Right cardiac atrium (tissue), 5 donors: ENCODE measurements at regions not wholly inside any gene's neighbourhood (a gene's known extent, or its start where the extent isn't known, plus 50 kb on each side); places are given as distances from the start of the nearest gene placed in this dataset.
"Not testable (repeated sequence)": the region's sequence is repeated elsewhere in the genome, so short reads cannot be mapped to it uniquely, and the experiment has no call there.

Experiments used
- ATAC-seq, 2 donors: fragments of 200-7000 bp; cut with Tn5 transposase; one replicate each; pipeline versions ENCODE4 v1.8.0 to v1.9.1; 2020; ENCODE audit warnings: moderate library complexity in 2 of 2, mild to moderate bottlenecking in 1 of 2
- DNase-seq, 3 donors: peaks; one replicate each; pipeline ENCODE4 v3.0.0-alpha.2; 2020
- H3K27ac ChIP-seq: one replicate; pipeline ENCODE4 v1.5.1; 2013; ENCODE audit warnings: mild to moderate bottlenecking, low read length, control low read depth, moderate library complexity
- H3K27me3 ChIP-seq: one replicate; pipeline ENCODE4 v1.6.1; 2013; ENCODE audit not compliant: control insufficient read depth, insufficient read depth
- H3K4me1 ChIP-seq: one replicate; pipeline ENCODE4 v1.6.1; 2013; ENCODE audit warnings: low read length; ENCODE audit not compliant: control insufficient read depth, insufficient read depth
- H3K4me3 ChIP-seq: one replicate; pipeline ENCODE4 v1.5.1; 2013; ENCODE audit warnings: low read length, control low read depth
- H3K9me3 ChIP-seq: one replicate; pipeline ENCODE4 v1.6.1; 2013; ENCODE audit warnings: low read length; ENCODE audit not compliant: control insufficient read depth
- WGBS: extraction: QIAGEN DNeasy Blood & Tissue Kit; methylation state at CpG from one replicate; pipeline ENCODE4 v1.1.7; 2013; 5-methylcytosine and 5-hydroxymethylcytosine counted together
- intact Hi-C, 4 donors: fragments of 100-400 bp; cut with DNase I; formaldehyde crosslinking; loops; one replicate each; pipeline versions ENCODE4 v1.11.0 to v1.14.0; 2022 to 2023
- donor health status: healthy with polysubstance abuse.
- donor health status: DM: no; HTN: yes; CAD: no.
- donor health status: DM: no; HTN: no; CAD: no.
- donor health status: DM: no; HTN: yes; CAD: no; lungs with severe emphysema.
- donor health status: DM: yes; HTN: yes; CAD: no.

- H3K4me1 ChIP-seq, H3K4me3 ChIP-seq, DNase-seq, H3K27ac ChIP-seq, H3K27me3 ChIP-seq, intact Hi-C loops, H3K9me3 ChIP-seq: not testable (repeated sequence)
- WGBS: 68% methylated on average over 28 of the region's 28 CpGs
- peak; percentile 17 to 18 for ATAC-seq
Measured at GRCh38 chr16:46386805-46387620, 234.2 kb downstream of the SHCBP1 start.

GRCh38 chr16:46386110-46386771 lies 234.9 kb downstream of the SHCBP1 start:
- H3K27ac ChIP-seq, intact Hi-C loops, ATAC-seq: not testable (repeated sequence)

GRCh38 chr16:46384285-46385061 lies 236.7 kb downstream of the SHCBP1 start:
- not testable (repeated sequence) for ATAC-seq, DNase-seq
- 70% methylated on average over 37 of the region's 37 CpGs for WGBS

More at GRCh38 chr16:46386110-46386771, 234.9 kb downstream of the SHCBP1 start:
- not testable (repeated sequence) for DNase-seq, H3K9me3 ChIP-seq, H3K4me3 ChIP-seq, H3K4me1 ChIP-seq, H3K27me3 ChIP-seq
- 68% methylated on average over 23 of the region's 25 CpGs for WGBS

GRCh38 chr16:46383581-46383980 lies 237.6 kb downstream of the SHCBP1 start:
- ATAC-seq, H3K4me3 ChIP-seq, H3K27ac ChIP-seq, H3K27me3 ChIP-seq, DNase-seq, H3K9me3 ChIP-seq, H3K4me1 ChIP-seq, intact Hi-C loops: not testable (repeated sequence)
- WGBS: 75% methylated on average over 15 of the region's 16 CpGs

More at GRCh38 chr16:46384285-46385061, 236.7 kb downstream of the SHCBP1 start:
- intact Hi-C loops, H3K4me3 ChIP-seq, H3K27ac ChIP-seq, H3K4me1 ChIP-seq, H3K9me3 ChIP-seq, H3K27me3 ChIP-seq: not testable (repeated sequence)

- 77% methylated on average over 32 of the region's 32 CpGs for WGBS
- intact Hi-C loops, H3K9me3 ChIP-seq, H3K27me3 ChIP-seq, H3K4me1 ChIP-seq, ATAC-seq, H3K27ac ChIP-seq, DNase-seq, H3K4me3 ChIP-seq: not testable (repeated sequence)
Measured at GRCh38 chr16:46382791-46383541, 238.2 kb downstream of the SHCBP1 start.

- DNase-seq, intact Hi-C loops, ATAC-seq, H3K9me3 ChIP-seq, H3K27ac ChIP-seq, H3K27me3 ChIP-seq, H3K4me1 ChIP-seq, H3K4me3 ChIP-seq: not testable (repeated sequence)
- WGBS: 85% methylated on average over 17 of the region's 17 CpGs
Measured at GRCh38 chr16:46382079-46382478, 239.1 kb downstream of the SHCBP1 start.

- 78% methylated on average over 17 of the region's 17 CpGs for whole genome bisulfite sequencing
- DNase-seq, H3K27me3 ChIP-seq, H3K4me3 ChIP-seq, intact Hi-C loops, H3K4me1 ChIP-seq, ATAC-seq, H3K27ac ChIP-seq, H3K9me3 ChIP-seq: not testable (repeated sequence)
Measured at GRCh38 chr16:46381344-46381743, 239.8 kb downstream of the SHCBP1 start.
